DOHH2 (cell line): ENCODE measurements at regions not wholly inside any gene's neighbourhood (a gene's known extent, or its start where the extent isn't known, plus 50 kb on each side); places are given as distances from the start of the nearest gene placed in this dataset.

ENCODE experiments used
- H3F3A ChIP-seq: fragments of 200-600 bp; sonication (generic), shearing (Covaris generic); 2 replicates; pipeline ENCODE4 v1.6.0; 2016; ENCODE audit warnings: antibody characterized with exemption, mild to moderate bottlenecking; ENCODE audit not compliant: control insufficient read depth, insufficient read depth
- H3K27ac ChIP-seq: fragments of 200-600 bp; sonication (generic); 2 replicates; pipeline ENCODE4 v1.5.1; 2014; ENCODE audit warnings: low read depth, mild to moderate bottlenecking, low read length, moderate library complexity
- H3K27me3 ChIP-seq: fragments of 200-600 bp; sonication (generic); 2 replicates; pipeline ENCODE4 v1.6.1; 2014; ENCODE audit warnings: mild to moderate bottlenecking, low read length, mixed read lengths; ENCODE audit not compliant: control insufficient read depth
- H3K36me3 ChIP-seq: fragments of 200-600 bp; sonication (generic); 2 replicates; pipeline ENCODE4 v1.6.1; 2014; ENCODE audit warnings: mild to moderate bottlenecking, low read length, moderate library complexity, mixed read lengths; ENCODE audit not compliant: control insufficient read depth
- H3K4me1 ChIP-seq: fragments of 200-600 bp; sonication (generic); 2 replicates; pipeline ENCODE4 v1.6.1; 2014; ENCODE audit warnings: mild to moderate bottlenecking, low read length, mixed read lengths; ENCODE audit not compliant: control insufficient read depth
- H3K4me2 ChIP-seq: fragments of 200-600 bp; sonication (generic); 2 replicates; pipeline ENCODE4 v1.6.0; 2014; ENCODE audit warnings: mild to moderate bottlenecking, low read length, moderate library complexity
- H3K4me3 ChIP-seq: fragments of 200-600 bp; sonication (generic); 2 replicates; pipeline ENCODE4 v1.5.1; 2014; ENCODE audit warnings: mild to moderate bottlenecking, low read length, mixed read lengths
- H3K79me2 ChIP-seq: fragments of 200-600 bp; sonication (generic); 2 replicates; pipeline ENCODE4 v1.6.1; 2014; ENCODE audit warnings: mild to moderate bottlenecking, low read length, mixed read lengths; ENCODE audit not compliant: control insufficient read depth
- H3K9me2 ChIP-seq: fragments of 200-600 bp; sonication (generic); replicated peaks from 2 replicates; pipeline ENCODE4 v1.6.1; 2014; ENCODE audit warnings: mild to moderate bottlenecking, low read length, mixed read lengths; ENCODE audit not compliant: control insufficient read depth
- H3K9me3 ChIP-seq: fragments of 200-600 bp; sonication (generic); 2 replicates; pipeline ENCODE4 v1.6.1; 2014; ENCODE audit warnings: antibody characterized with exemption, low read length, mixed read lengths; ENCODE audit not compliant: control insufficient read depth, insufficient read depth
- H4K20me1 ChIP-seq: fragments of 200-600 bp; sonication (generic); 2 replicates; pipeline ENCODE4 v1.6.0; 2014; ENCODE audit warnings: low read depth, mild to moderate bottlenecking, antibody characterized with exemption, low read length, moderate library complexity; ENCODE audit not compliant: control insufficient read depth, insufficient read depth
- CTCF ChIP-seq: fragments of 200-600 bp; sonication (generic); IDR thresholded peaks from one replicate; pipeline ENCODE4 v1.5.1; 2014; ENCODE audit warnings: antibody characterized with exemption, mild to moderate bottlenecking, low read depth, low read length; ENCODE audit not compliant: poor library complexity, severe bottlenecking
- EZH2phosphoT487 ChIP-seq: fragments of 200-600 bp; sonication (generic); IDR thresholded peaks from 2 replicates; pipeline ENCODE4 v1.6.1; 2017; ENCODE audit warnings: borderline replicate concordance, mild to moderate bottlenecking, antibody characterized with exemption, low read length, moderate library complexity, mixed read lengths

GRCh38 chr20:6920991-6921613 is 153.6 kb downstream of the BMP2 start:
- Histone ChIP-seq H3K4me2 (no peak overlapping the region), H3K27me3 (no peaks in the 10 kb centered on the region)

GRCh38 chr20:6921717-6922386 is 154.4 kb downstream of the BMP2 start:
- no peaks in the 10 kb centered on the region for H3K79me2 ChIP-seq
- H3K9me2 ChIP-seq: no peaks in the 10 kb centered on the region
- no peaks in the 10 kb centered on the region for H3F3A ChIP-seq
- no peak for TF ChIP-seq EZH2phosphoT487
- TF ChIP-seq CTCF: no peak
- no peaks in the 10 kb centered on the region for H3K27me3 ChIP-seq
- no peak overlapping the region for H3K4me2 ChIP-seq
- H3K27ac ChIP-seq: no peak overlapping the region
- H3K36me3 ChIP-seq: no peaks in the 10 kb centered on the region
- H3K4me3 ChIP-seq: no peak overlapping the region
- H3K9me3 ChIP-seq: no peaks in the 10 kb centered on the region
- H4K20me1 ChIP-seq: no peaks in the 10 kb centered on the region
- peaks cover 2% of the 10 kb centered on the region for H3K4me1 ChIP-seq

More at GRCh38 chr20:6920991-6921613, 153.6 kb downstream of the BMP2 start:
- Histone ChIP-seq H3K36me3 (no peaks in the 10 kb centered on the region), H3K27ac (no peak overlapping the region), H3K4me1 (peaks cover 10% of the 10 kb centered on the region), H3K9me3 (no peaks in the 10 kb centered on the region), H3K9me2 (no peaks in the 10 kb centered on the region), H3F3A (no peaks in the 10 kb centered on the region), H4K20me1 (no peaks in the 10 kb centered on the region), H3K4me3 (no peak overlapping the region), H3K79me2 (no peaks in the 10 kb centered on the region)
- TF ChIP-seq CTCF: no peak
- no peak for TF ChIP-seq EZH2phosphoT487

- no peaks in the 10 kb centered on the region for H3F3A ChIP-seq
- H3K9me3 ChIP-seq: no peaks in the 10 kb centered on the region
- H3K4me2 ChIP-seq: no peak overlapping the region
- H3K4me3 ChIP-seq: no peak overlapping the region
- no peaks in the 10 kb centered on the region for H3K4me1 ChIP-seq
- no peaks in the 10 kb centered on the region for H3K79me2 ChIP-seq
- H3K27ac ChIP-seq: no peak overlapping the region
- no peaks in the 10 kb centered on the region for H3K9me2 ChIP-seq
- H4K20me1 ChIP-seq: no peaks in the 10 kb centered on the region
- no peaks in the 10 kb centered on the region for H3K27me3 ChIP-seq
- H3K36me3 ChIP-seq: no peaks in the 10 kb centered on the region
- no peak for TF ChIP-seq EZH2phosphoT487
- TF ChIP-seq CTCF: no peak
Measured at GRCh38 chr20:6924681-6925080, 157.2 kb downstream of the BMP2 start.
